GM12878 (cell line): ENCODE measurements at regions not wholly inside any gene's neighbourhood (a gene's known extent, or its start where the extent isn't known, plus 50 kb on each side); places are given as distances from the start of the nearest gene placed in this dataset.

ENCODE experiments used
- ATAC-seq: fragments of 200-7000 bp; cut with Tn5 transposase; 3 replicates; pipeline ENCODE4 v1.9.1; 2020; ENCODE audit warnings: mild to moderate bottlenecking, moderate library complexity
- BruUV-seq: library from RNA; stranded (reverse); fragments of 400-500 nt; replicated peaks from 2 replicates; lab custom pipeline; 2021; lab: Mats Ljungman, UMichigan
- CTCF ChIA-PET: fragments of 300-600 bp; sonication (Branson Sonifier 250); formaldehyde crosslinking; extraction: SDS; loops from one replicate; lab custom pipeline; 2021; ENCODE audit warnings: inconsistent platforms; lab: Yijun Ruan, JAX
- POLR2A ChIA-PET: fragments of 350-600 bp; formaldehyde crosslinking; extraction: SDS; loops from one replicate; lab custom pipeline; 2021; ENCODE audit warnings: inconsistent platforms; lab: Charles Lee
- RAD21 ChIA-PET: fragments of 300-600 bp; sonication (Branson Sonifier 250); formaldehyde crosslinking; loops from one replicate; lab custom pipeline; 2023; ENCODE audit warnings: antibody characterized with exemption; ENCODE audit not compliant: unreplicated experiment; lab: Charles Lee
- SMC1A ChIA-PET: fragments of 300-600 bp; sonication (Branson Sonifier 250); formaldehyde crosslinking; loops from one replicate; lab custom pipeline; 2023; ENCODE audit not compliant: unreplicated experiment, uncharacterized antibody; lab: Charles Lee
- DNase-seq: peaks from one replicate; pipeline ENCODE4 v3.0.0-alpha.2; 2011; ENCODE audit warnings: low read depth, low spot score
- FAIRE-seq: peaks from 3 replicates; lab custom pipeline; 2011; peaks lifted over from hg19 to GRCh38; lab: Jason Lieb, UNC
- H2AFZ ChIP-seq: 2 replicates; pipeline ENCODE4 v1.6.0; 2011; ENCODE audit warnings: low read depth, low read length, control low read depth; ENCODE audit not compliant: control insufficient read depth
- H3K27ac ChIP-seq: 2 replicates; pipeline ENCODE4 v1.5.1; 2011; ENCODE audit warnings: control low read depth; ENCODE audit not compliant: control insufficient read depth, insufficient read depth
- H3K27me3 ChIP-seq, 2 experiments: replicated peaks in 1 of 2; 2 replicates each; pipeline versions ENCODE4 v1.6.0 to v1.6.1; 2011; ENCODE audit warnings: low read length in 1 of 2; ENCODE audit not compliant: control insufficient read depth in 2 of 2, insufficient read depth in 2 of 2
- H3K36me3 ChIP-seq, 2 experiments: 2 replicates each; pipeline ENCODE4 v1.5.1; 2011; ENCODE audit warnings: low read length in 1 of 2; ENCODE audit not compliant: control insufficient read depth in 2 of 2, insufficient read depth in 2 of 2
- H3K4me1 ChIP-seq: 2 replicates; pipeline ENCODE4 v1.6.1; 2011; ENCODE audit warnings: mild to moderate bottlenecking, low read length, moderate library complexity, mixed read lengths; ENCODE audit not compliant: control insufficient read depth, insufficient read depth
- H3K4me2 ChIP-seq: 2 replicates; pipeline ENCODE4 v1.6.0; 2011; ENCODE audit warnings: control low read depth; ENCODE audit not compliant: control insufficient read depth, insufficient read depth
- H3K4me3 ChIP-seq: fragments of 200-600 bp; sonication (generic); 2 replicates; pipeline ENCODE4 v1.5.1; 2016
- H3K79me2 ChIP-seq: 2 replicates; pipeline ENCODE4 v1.6.0; 2011; ENCODE audit warnings: low read length; ENCODE audit not compliant: control insufficient read depth, insufficient read depth
- H3K9ac ChIP-seq: 2 replicates; pipeline ENCODE4 v1.8.0; 2011; ENCODE audit warnings: low read length, control low read depth, mixed read lengths; ENCODE audit not compliant: control insufficient read depth, insufficient read depth
- H3K9me3 ChIP-seq: replicated peaks from 3 replicates; pipeline ENCODE4 v1.5.1; 2011; ENCODE audit warnings: mild to moderate bottlenecking, low read length; ENCODE audit not compliant: control insufficient read depth, insufficient read depth
- H4K20me1 ChIP-seq: 2 replicates; pipeline ENCODE4 v1.6.0; 2011; ENCODE audit not compliant: control insufficient read depth, insufficient read depth
- BMI1 ChIP-seq: fragments of 450-650 bp; IDR thresholded peaks from 2 replicates; pipeline ENCODE4 v1.6.1; 2016; ENCODE audit warnings: mild to moderate bottlenecking, moderate library complexity, borderline replicate concordance
- DPF2 ChIP-seq: fragments of 450-650 bp; IDR thresholded peaks from 2 replicates; pipeline ENCODE4 v1.6.1; 2017; ENCODE audit warnings: mild to moderate bottlenecking
- FOXK2 ChIP-seq: fragments of 450-650 bp; IDR thresholded peaks from 2 replicates; pipeline ENCODE4 v1.6.1; 2017; ENCODE audit warnings: mild to moderate bottlenecking, moderate library complexity
- MAX ChIP-seq: IDR thresholded peaks from 2 replicates; pipeline ENCODE4 v1.6.1; 2012; ENCODE audit warnings: low read depth, low read length, improper control_type of control experiment
- MEF2B ChIP-seq: fragments of 450-650 bp; IDR thresholded peaks from 2 replicates; pipeline ENCODE4 v1.6.1; 2018; ENCODE audit warnings: mild to moderate bottlenecking, moderate library complexity; ENCODE audit not compliant: partially characterized antibody, poor library complexity, severe bottlenecking
- NBN ChIP-seq: fragments of 450-650 bp; IDR thresholded peaks from 2 replicates; pipeline ENCODE4 v1.6.1; 2016
- NR2C1 ChIP-seq: fragments of 450-650 bp; IDR thresholded peaks from 2 replicates; pipeline ENCODE4 v1.6.1; 2017; ENCODE audit warnings: antibody characterized with exemption, mild to moderate bottlenecking, moderate library complexity
- RAD51 ChIP-seq: fragments of 450-650 bp; IDR thresholded peaks from 2 replicates; pipeline ENCODE4 v1.6.1; 2016; ENCODE audit warnings: moderate library complexity, mild to moderate bottlenecking, inconsistent platforms
- RFX5 ChIP-seq: IDR thresholded peaks from 2 replicates; pipeline ENCODE4 v1.6.1; 2011; ENCODE audit warnings: low read depth, low read length, improper control_type of control experiment
- SIN3A ChIP-seq: IDR thresholded peaks from 2 replicates; pipeline ENCODE4 v1.6.1; 2012; ENCODE audit warnings: low read depth, low read length, improper control_type of control experiment
- SP1 ChIP-seq: IDR thresholded peaks from one replicate; pipeline ENCODE4 v1.6.1; 2011; ENCODE audit warnings: low read depth, low read length
- ZBTB40 ChIP-seq: fragments of 450-650 bp; IDR thresholded peaks from 2 replicates; pipeline ENCODE4 v1.6.1; 2016; ENCODE audit warnings: mild to moderate bottlenecking, moderate library complexity, borderline replicate concordance
- WGBS: methylation state at CpG from one replicate; pipeline ENCODE4 v1.1.6; 2016; ENCODE audit warnings: low lambda C conversion rate; ENCODE audit not compliant: insufficient replicate concordance, insufficient coverage; ENCODE audit errors: missing lambda C conversion rate; 5-methylcytosine and 5-hydroxymethylcytosine counted together
- in situ Hi-C: fragments of 300-500 bp; cut with MboI; formaldehyde crosslinking; loops from 9 replicates; pipeline ENCODE4 v1.14.3; 2018; ENCODE audit warnings: mixed read lengths
- intact Hi-C: fragments of 100-400 bp; cut with micrococcal nuclease; formaldehyde crosslinking; loops from one replicate; pipeline ENCODE4 v1.14.2; 2022; ENCODE audit not compliant: unreplicated experiment
- TF ChIP-seq, protein P1 (sequence below): fragments of 450-650 bp; formaldehyde crosslinking; IDR thresholded peaks from 2 replicates; pipeline ENCODE4 v1.5.0; 2022; ENCODE audit warnings: mild to moderate bottlenecking, missing genetic modification characterization
- TF ChIP-seq, protein P2 (sequence below): fragments of 450-650 bp; IDR thresholded peaks from 2 replicates; pipeline ENCODE4 v1.6.1; 2017; ENCODE audit warnings: antibody characterized with exemption, mild to moderate bottlenecking, moderate library complexity

GRCh38 chr17:73974536-73974935, 228.9 kb upstream of the RPL38 start (continued):
- no peak for TF ChIP-seq BMI1

DNA sequence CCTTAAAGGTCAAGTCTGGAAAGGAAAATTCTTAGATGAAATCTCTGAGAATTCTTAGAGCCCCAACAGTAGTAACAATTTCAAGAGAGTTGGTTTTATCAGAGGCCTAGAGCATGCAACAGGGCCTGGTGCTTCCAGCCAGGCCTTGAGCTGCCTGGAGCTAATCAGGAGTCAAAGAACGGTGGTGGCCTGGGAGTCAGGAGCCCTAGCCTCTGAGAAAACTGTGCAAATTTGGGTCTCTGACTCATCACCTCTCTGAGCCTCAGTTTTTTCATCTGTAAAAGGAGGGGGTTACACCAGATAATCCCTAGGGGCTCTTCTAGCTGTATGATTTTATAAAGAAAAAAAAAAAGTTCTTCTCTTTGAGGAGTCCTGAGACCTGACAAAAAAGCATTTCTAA, 227.3 kb upstream of the RPL38 start:
- H3K36me3 ChIP-seq, result no peaks in the 10 kb centered on the region
- no peak overlapping the region for H3K9ac ChIP-seq
- no peaks in the 10 kb centered on the region for H3K9me3 ChIP-seq
- H3K27me3 ChIP-seq, result peaks cover 2 to 6% of the 10 kb centered on the region in 2 experiments; a peak in 2 of 4 replicates
- 27% methylated on average over 1 of the region's 1 CpG for WGBS
- no peak overlapping the region for H3K27ac ChIP-seq
- FAIRE-seq, result no peak
- intact Hi-C loops, result no loop called here
- no peaks in the 10 kb centered on the region for H3K79me2 ChIP-seq
- DNase-seq, result no peak
- ATAC-seq, result no peak
- H4K20me1 ChIP-seq, result no peaks in the 10 kb centered on the region
- no peak overlapping the region for H3K4me2 ChIP-seq
- RAD21 ChIA-PET, result no interaction called here
- no TSS peak for BruUV-seq
- POLR2A ChIA-PET, result interaction anchor here (0.7 kb wide), 1 partner anchor 52 kb away, joined by 5 read pairs; no protein-coding TSS in a partner anchor
- no peak overlapping the region for H3K4me3 ChIP-seq
- CTCF ChIA-PET, result interaction anchor here (1.3 kb wide), 1 partner anchor 20 kb away, joined by 3 read pairs; no protein-coding TSS in a partner anchor
- H2AFZ ChIP-seq, result no peak overlapping the region
- TF ChIP-seq RAD51 (no peak), SIN3A (no peak), DPF2 (no peak), NR2C1 (no peak), NBN (no peak), SP1 (no peak), MAX (no peak), MEF2B (no peak), RFX5 (no peak), FOXK2 (no peak), ZBTB40 (no peak)
- TF ChIP-seq, protein P1, sequence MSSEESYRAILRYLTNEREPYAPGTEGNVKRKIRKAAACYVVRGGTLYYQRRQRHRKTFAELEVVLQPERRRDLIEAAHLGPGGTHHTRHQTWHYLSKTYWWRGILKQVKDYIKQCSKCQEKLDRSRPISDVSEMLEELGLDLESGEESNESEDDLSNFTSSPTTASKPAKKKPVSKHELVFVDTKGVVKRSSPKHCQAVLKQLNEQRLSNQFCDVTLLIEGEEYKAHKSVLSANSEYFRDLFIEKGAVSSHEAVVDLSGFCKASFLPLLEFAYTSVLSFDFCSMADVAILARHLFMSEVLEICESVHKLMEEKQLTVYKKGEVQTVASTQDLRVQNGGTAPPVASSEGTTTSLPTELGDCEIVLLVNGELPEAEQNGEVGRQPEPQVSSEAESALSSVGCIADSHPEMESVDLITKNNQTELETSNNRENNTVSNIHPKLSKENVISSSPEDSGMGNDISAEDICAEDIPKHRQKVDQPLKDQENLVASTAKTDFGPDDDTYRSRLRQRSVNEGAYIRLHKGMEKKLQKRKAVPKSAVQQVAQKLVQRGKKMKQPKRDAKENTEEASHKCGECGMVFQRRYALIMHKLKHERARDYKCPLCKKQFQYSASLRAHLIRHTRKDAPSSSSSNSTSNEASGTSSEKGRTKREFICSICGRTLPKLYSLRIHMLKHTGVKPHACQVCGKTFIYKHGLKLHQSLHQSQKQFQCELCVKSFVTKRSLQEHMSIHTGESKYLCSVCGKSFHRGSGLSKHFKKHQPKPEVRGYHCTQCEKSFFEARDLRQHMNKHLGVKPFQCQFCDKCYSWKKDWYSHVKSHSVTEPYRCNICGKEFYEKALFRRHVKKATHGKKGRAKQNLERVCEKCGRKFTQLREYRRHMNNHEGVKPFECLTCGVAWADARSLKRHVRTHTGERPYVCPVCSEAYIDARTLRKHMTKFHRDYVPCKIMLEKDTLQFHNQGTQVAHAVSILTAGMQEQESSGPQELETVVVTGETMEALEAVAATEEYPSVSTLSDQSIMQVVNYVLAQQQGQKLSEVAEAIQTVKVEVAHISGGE (CRISPR knock-in tag), result no peak
- TF ChIP-seq, protein P2, sequence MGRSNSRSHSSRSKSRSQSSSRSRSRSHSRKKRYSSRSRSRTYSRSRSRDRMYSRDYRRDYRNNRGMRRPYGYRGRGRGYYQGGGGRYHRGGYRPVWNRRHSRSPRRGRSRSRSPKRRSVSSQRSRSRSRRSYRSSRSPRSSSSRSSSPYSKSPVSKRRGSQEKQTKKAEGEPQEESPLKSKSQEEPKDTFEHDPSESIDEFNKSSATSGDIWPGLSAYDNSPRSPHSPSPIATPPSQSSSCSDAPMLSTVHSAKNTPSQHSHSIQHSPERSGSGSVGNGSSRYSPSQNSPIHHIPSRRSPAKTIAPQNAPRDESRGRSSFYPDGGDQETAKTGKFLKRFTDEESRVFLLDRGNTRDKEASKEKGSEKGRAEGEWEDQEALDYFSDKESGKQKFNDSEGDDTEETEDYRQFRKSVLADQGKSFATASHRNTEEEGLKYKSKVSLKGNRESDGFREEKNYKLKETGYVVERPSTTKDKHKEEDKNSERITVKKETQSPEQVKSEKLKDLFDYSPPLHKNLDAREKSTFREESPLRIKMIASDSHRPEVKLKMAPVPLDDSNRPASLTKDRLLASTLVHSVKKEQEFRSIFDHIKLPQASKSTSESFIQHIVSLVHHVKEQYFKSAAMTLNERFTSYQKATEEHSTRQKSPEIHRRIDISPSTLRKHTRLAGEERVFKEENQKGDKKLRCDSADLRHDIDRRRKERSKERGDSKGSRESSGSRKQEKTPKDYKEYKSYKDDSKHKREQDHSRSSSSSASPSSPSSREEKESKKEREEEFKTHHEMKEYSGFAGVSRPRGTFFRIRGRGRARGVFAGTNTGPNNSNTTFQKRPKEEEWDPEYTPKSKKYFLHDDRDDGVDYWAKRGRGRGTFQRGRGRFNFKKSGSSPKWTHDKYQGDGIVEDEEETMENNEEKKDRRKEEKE, result no peak
- TF ChIP-seq, all 136 proteins: peak for 0
- H3K4me1 ChIP-seq, result no peaks in the 10 kb centered on the region
- SMC1A ChIA-PET, result no interaction called here
- in situ Hi-C loops, result no loop called here
